Right kidney (tissue), 1 donor: ENCODE measurements at regions not wholly inside any gene's neighbourhood (a gene's known extent, or its start where the extent isn't known, plus 50 kb on each side); places are given as distances from the start of the nearest gene placed in this dataset.

Experiments used
- DNase-seq: peaks from one replicate; pipeline ENCODE4 v3.0.0-alpha.2; 2016

GRCh38 chr3:157713101-157713500, 209.9 kb upstream of the VEPH1 start:
- no peak for DNase-seq

DNA sequence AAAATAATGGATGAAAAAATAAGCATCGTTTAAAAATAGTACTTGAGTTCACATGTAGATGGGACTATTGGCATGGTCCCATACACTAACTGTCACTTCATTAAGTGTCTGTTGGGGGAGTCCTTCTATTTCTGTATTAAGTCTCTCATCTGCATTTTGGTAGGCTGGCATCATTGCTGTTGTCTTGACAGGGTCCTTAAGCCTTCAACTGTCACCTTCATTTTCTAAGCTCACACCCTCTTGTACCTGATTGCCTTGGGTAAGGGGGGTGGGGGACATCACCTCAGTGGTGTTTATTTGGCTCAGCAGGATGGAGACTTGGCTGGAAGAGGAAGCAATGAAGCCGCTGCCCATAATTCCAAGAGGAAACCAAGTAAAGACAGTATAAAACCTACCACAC, 202.0 kb upstream of the VEPH1 start:
- no peak for DNase-seq

GRCh38 chr3:157700405-157700804, 197.2 kb upstream of the VEPH1 start:
- no peak for DNase-seq

- no peak for DNase-seq
Measured at GRCh38 chr3:157695586-157695985, 192.4 kb upstream of the VEPH1 start.

DNA sequence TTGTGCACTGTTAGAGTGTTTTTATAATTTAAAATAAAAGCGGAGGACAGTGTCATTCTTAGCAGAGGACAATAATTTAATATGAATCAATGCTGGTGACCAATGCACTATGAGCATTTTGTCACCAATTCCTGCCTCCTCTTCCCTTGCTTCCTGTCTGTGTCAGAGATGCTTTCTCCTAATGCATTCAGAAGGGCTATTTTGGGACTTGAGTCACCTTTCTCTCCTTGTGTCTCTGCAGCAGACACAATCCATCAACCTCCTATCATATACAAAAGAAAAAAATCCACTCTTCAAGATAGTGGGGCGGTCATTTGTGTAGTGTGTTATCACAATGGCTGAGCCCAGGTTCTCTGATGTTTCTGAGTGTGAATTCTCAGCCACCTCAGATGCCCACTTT, 191.9 kb upstream of the VEPH1 start:
- no peak for DNase-seq

DNA sequence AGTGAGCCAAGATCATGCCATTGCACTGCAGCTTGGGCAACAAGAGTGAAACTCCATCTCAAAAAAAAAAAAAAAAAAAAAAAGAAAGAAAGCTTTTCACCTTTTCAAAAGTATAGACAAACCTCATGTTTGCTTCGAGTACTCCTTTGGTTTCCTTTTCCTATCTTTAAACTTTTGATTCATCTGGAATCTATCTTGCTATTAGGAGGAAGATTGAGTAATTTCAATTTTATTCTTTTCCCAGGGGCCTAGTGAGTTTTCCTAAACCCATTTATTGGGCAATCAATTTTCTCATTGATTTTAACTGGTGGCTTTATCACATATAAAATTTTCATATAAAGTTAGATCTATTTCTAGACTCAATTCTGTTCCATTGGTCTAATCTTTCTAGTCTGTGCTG, 190.5 kb upstream of the VEPH1 start:
- no peak for DNase-seq

DNA sequence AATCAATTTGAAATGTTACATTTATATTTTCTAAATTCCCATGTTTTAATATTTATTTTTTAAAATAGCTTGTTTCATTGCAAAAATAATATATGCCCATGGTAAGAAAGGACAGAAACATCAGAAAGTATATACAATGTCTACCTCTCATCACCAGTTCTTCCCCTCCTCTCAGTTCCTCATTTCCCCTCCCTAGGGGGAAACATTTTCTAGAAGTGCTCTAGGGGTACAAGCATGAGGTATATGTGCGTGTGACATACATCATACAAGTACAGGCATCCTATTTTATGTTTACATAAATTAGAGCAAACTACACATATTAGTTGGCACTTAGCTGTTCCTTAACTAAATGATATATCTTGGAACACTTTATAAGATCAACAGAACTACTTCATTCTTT, 189.3 kb upstream of the VEPH1 start:
- no peak for DNase-seq

GRCh38 chr3:157683668-157684067, 180.5 kb upstream of the VEPH1 start:
- no peak for DNase-seq

- no peak for DNase-seq
Measured at GRCh38 chr3:157672061-157672460, 168.8 kb upstream of the VEPH1 start.

GRCh38 chr3:157671656-157672055, 168.4 kb upstream of the VEPH1 start:
- DNase-seq = no peak

DNA sequence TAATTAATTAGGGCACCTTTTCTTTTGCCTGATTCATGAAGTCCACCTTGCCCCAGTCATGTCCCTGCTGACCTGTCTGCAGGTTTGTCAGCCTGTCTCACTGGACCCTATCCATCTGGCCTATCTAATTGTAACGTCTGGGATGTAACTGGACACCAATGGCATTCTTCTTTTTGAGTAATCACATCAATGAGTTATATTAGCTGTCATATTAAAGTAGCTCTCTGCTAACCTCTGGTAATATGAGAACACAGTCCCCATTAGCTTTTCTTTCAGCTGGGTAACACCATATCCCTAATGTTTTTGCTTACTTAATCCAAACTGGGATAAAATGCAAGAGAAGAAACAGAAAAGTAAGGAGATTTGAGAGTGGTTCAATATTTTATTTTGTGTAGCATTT, 166.2 kb upstream of the VEPH1 start:
- no peak for DNase-seq

DNA sequence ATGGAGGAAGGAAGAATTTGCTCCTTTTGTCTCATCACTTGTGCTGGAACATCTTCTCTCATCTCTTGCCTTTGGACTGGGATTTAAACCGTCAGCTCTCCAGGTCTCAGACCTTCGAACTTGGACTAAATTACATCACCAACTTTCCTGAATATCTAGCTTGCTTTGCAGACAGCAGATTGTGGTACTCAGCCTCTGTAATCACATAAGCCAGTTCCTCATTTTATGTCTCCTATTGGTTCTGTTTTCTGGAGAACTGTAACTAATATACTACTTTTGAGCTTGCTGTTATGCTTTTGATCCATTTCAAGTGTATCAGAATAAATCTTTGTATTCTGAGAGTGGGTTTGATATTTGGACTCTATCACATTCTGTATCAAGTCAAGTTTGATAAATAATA, 164.3 kb upstream of the VEPH1 start:
- DNase-seq = no peak

- no peak for DNase-seq
Measured at GRCh38 chr3:157662171-157662570, 159.0 kb upstream of the VEPH1 start.

DNA sequence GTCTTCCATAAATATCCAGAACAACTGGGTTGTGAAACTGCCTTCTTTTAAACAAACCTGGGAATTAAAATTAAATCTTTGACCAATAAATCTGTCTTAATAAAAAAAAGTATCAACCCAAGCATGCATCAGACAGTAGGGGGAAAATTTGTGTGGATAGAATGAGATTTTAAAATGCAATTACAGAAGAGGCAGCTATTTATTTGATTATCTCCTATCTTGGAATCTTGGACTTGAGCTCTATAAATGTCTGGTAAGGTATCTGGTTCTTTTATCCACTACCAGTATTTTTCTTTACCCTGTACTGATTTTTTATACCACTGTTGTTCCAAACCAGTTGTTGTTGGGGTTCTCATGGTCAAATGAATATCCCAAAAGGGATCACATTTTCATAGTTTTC, 157.6 kb upstream of the VEPH1 start:
- no peak for DNase-seq

GRCh38 chr3:157652366-157652765, 149.2 kb upstream of the VEPH1 start:
- DNase-seq = no peak

GRCh38 chr3:157650699-157651098, 147.5 kb upstream of the VEPH1 start:
- DNase-seq = no peak

- no peak for DNase-seq
Measured at GRCh38 chr3:157650172-157650571, 147.0 kb upstream of the VEPH1 start.

DNA sequence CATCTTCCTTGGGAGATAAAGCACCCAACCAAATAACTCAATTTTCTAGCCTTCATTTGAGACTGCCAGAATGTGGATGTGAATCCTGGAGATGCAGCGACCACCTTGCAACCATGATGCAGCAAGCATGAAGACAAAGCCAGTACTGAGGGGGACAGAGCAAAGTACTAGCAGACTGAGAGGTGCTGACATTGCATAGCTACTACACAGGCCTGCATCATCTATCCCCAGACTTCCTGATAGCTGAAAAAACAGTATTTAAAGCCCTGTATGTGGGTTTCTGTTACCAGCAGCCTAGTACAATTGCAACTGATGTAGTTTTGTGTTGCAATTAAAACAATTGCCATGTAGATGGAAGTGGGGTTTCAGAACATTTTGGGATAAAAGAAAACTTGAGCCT, 146.3 kb upstream of the VEPH1 start:
- DNase-seq = no peak

DNA sequence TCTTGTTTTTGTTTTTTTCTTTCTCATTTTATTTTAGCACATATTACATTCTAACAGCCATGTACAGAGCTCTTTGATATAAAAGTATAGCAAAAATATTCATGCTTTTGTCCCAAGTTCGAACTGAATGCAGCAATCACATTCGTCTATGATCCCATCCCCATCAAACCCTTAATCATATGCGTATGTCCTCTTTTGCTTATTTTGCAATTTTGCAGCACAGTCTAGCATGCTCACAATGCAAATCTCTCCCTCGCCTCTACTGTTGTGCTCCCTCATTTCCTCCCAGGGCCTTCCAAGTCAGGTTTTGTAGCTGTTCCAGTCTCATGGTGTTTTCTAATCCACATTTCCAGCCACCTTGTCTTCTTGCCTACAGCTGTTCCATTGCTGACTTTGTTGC, 144.6 kb upstream of the VEPH1 start:
- DNase-seq = no peak

DNA sequence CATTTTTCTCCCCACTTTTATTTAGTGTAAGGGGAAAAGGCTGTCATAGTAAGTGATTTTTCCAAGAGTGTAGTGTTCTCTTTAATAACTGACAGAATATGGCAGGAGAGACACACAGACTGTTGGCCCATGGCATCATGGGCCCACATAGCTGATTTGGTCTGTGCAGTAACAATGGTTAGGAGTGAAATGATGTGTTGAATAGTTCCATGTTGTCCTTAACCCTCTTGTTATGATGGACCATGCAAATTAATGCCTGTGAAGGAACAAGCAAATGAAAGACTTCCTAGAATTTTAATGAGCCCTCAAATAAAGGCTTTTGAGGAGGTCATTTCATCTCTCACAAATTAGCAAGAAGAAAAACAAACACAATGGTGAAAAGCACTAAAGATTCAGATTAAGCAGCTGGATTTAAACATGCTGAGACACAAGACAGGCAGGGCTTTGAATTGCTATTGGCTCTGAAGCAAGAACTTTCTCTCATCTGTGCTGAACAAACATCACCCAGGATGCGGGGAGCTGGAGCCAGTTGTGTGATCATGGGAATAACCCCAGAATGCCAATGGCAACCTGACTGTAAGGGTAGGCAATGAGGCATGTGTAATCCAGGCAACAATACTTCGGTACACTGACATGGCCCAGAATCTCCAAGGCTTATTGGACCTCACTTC, 136.7 kb upstream of the VEPH1 start:
- DNase-seq = no peak

- DNase-seq = no peak
Measured at GRCh38 chr3:157637866-157638265, 134.7 kb upstream of the VEPH1 start.

DNA sequence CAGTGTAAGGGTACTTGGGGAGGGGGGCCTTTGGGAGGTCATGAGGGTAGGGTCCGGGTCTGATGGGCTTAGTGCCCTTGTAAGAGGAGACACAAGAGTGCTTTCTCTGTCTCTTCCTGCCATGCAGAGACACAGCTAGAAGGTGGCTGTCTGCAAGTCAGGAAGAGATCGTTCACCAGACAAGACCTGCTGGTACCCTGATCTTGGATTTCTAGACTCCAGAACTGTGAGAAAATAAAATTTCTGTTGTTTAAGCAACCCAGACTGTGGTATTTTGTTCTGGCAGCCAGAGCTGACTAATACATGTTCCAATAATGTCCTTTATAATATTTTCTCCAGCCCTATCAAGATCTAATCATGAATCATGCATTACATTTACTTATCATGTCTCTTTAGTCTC, 130.0 kb upstream of the VEPH1 start:
- DNase-seq = no peak

GRCh38 chr3:157632075-157632474, 128.9 kb upstream of the VEPH1 start:
- DNase-seq = no peak

DNA sequence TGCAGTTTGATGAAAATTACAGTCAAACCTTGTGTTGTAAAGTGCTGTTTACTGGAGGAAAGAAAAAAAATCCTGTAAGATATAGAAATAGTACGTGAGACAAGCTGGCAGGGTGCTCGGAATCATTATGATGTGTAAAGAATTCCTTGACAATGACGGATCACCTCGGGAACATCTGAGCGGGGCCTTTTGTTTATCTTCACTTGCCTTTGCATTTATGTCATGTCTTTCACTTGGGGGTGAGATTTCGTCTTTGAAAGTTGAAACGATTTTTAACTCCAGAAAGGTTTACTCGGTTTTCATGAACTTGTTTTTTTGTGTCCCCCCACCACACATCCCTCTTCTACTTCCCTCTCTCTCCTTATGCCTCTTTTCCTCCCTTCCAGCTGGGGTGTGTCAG, 128.3 kb upstream of the VEPH1 start:
- DNase-seq = no peak

GRCh38 chr3:157626817-157627216, 123.6 kb upstream of the VEPH1 start:
- DNase-seq = no peak
